ENCODE measurements at regions not wholly inside any gene's neighbourhood (a gene's known extent, or its start where the extent isn't known, plus 50 kb on each side); places are given as distances from the start of the nearest gene placed in this dataset.

DNA sequence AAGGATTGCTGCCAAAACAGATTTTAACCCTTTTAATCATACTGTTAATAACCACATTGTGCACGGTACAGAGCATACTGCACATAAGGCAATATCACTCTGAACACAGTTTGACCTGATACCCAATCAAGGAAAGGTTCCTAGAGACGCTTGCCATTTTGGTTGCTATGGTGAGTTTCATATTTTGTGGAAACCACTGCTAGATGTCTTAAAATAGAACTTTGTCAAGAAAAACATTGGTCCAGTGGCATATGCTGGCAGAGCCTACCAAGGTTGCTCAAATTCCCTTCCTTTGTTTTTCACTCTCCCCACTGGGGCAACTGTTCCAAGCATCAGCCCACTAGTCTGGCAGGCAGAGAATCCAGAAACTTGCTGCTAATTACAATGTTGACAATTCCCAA, 114.8 kb upstream of the DPYD start:
- no peak for DNase-seq (ENCODE audit: low read depth in 2 of 2)

DNA sequence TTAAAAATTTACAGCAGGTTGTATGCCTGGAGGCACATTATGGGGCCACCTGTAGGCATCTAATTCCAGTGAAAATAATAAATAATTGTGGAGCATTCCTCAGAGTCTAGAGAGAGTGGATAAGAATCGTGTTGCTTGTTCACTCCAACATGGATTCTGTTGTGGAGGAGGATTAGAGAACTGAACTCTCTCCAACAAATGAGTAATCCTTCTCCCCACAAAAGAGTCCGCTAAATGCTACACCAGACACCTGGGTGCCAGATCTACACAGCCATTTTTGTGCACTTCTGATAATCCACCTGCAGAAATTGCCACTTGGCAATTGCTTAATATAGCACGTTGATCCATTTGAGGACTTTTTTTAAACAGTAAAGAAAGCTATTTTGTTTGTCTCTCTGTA, 113.7 kb upstream of the DPYD start:
- DNase-seq (ENCODE audit: low read depth in 2 of 2): no peak

- no peak for DNase-seq (ENCODE audit: low read depth in 2 of 2)
These were observed 112.1 kb upstream of the DPYD start for GRCh38 chr1:98032958-98033357.

- no peak for DNase-seq (ENCODE audit: low read depth in 2 of 2)
These were observed 110.1 kb upstream of the DPYD start for GRCh38 chr1:98030976-98031375.

DNA sequence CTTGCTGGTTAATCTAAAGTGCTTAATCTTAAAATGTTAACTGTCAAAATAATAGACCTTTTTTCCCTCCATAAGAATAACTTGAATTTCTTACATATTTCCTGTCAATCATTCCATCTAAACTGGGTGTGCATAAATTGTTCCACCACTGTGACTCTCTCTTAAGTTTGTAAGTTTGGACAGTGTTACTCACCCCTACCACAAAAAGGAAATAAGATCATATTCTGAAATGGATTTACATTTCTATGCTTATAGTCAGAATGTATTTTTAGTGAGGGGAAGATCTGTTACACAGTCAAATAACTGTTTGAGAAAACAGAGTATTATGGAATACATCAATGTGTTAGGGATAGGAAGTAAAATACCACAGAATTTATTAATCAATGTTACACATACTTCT, 109.6 kb upstream of the DPYD start:
- DNase-seq (ENCODE audit: low read depth in 2 of 2): no peak

DNA sequence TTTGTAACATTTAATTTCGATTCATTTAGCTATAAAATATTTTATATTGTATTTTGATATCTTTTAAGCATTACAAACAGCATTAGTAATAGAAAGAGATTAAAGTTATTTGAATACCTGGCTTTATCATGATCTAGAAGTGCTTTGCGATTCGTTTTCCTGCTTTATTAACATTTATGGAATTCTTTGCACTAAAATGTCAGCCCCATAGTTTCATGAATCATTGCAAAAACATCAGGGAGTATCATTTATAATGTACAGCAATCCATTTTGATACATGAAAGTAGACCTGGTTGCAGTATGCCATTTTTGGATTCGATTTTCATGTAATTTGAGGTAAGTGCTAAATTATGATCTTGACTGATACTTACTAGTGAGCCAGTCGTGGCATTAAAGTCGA, 108.0 kb upstream of the DPYD start:
- DNase-seq (ENCODE audit: low read depth in 2 of 2): no peak

- no peak for DNase-seq (ENCODE audit: low read depth in 2 of 2)
These were observed 106.4 kb upstream of the DPYD start for GRCh38 chr1:98027103-98027705.

- no peak for DNase-seq (ENCODE audit: low read depth in 2 of 2)
These were observed 105.0 kb upstream of the DPYD start for GRCh38 chr1:98025858-98026257.

- no peak for DNase-seq (ENCODE audit: low read depth in 2 of 2)
These were observed 100.3 kb upstream of the DPYD start for GRCh38 chr1:98021126-98021525.

DNA sequence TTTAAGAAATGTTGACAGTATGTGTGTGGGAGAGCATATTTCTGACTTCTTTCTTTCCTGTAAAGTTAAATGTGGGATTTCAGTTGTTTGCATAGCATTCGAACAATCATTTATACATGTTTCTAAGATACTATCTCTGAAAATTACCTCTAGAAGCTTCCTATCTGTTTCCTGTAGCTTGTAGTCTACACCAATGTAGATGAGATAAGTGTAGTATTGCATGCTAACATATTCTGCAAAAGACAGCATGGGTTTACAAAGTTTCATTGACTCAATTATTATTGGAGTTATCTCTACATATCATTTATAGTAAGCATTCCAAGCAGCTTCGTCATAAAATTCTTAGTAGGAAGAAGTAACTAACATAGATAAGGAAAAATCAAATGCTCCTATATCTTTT, 98.9 kb upstream of the DPYD start:
- DNase-seq (ENCODE audit: low read depth in 2 of 2): no peak

DNA sequence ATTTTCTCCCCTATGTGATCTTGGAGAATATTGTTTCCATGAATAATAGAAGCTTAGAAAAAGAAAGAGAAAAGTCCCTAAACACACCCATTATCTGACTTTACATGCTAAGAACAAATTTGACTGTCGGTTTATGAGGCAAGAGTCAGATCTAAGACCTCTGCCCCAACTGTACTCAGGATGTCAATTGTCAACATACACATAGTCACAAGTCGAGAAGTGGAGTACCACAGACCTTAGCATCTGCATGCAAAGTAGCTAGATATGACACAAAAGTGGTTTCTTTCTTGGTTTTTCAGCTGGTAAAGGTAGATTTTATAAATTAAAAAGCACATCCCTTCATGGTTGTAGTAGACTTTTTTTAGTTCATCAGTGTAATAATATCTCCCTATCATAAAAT, 97.2 kb upstream of the DPYD start:
- no peak for DNase-seq (ENCODE audit: low read depth in 2 of 2)

GRCh38 chr1:98017184-98017583, 96.3 kb upstream of the DPYD start:
- DNase-seq (ENCODE audit: low read depth in 2 of 2): no peak

GRCh38 chr1:98008373-98008772, 87.5 kb upstream of the DPYD start:
- DNase-seq (ENCODE audit: low read depth in 2 of 2): no peak

DNA sequence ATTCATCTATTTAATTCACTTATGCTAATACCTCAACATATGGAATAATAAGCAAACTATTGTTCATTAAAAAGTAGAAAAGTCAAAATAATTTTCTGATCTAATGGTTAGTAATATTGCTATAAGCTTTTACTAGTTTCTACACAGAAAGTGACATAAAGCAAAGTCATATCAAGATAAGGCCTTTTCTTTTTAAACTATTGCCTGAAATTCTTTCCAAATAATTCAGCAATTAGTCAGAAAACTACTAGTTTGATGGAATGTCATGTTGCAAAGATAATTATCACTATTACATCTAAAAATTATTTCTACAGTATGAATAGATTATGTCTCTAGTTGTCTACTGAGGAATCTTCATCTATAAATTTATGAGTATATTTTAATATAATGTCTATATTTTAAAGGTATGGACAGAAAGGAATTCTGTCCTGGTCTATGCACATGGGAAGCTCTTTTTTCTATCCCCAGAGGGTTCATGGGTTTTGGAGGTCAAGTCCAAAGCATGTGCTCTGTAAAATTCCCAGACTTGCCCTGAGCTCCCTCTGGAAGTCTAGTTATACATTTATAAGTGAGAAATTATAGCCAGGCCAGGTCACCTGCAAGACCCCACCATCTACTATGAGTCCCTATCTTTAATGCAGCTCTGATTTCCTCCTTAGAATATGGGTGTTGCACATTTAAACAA, 84.6 kb upstream of the DPYD start:
- no peak for DNase-seq (ENCODE audit: low read depth in 2 of 2)

- DNase-seq (ENCODE audit: low read depth in 2 of 2): no peak
These were observed 82.6 kb upstream of the DPYD start for GRCh38 chr1:98003442-98003841.

GRCh38 chr1:98002288-98002687, 81.5 kb upstream of the DPYD start:
- no peak for DNase-seq (ENCODE audit: low read depth in 2 of 2)

DNA sequence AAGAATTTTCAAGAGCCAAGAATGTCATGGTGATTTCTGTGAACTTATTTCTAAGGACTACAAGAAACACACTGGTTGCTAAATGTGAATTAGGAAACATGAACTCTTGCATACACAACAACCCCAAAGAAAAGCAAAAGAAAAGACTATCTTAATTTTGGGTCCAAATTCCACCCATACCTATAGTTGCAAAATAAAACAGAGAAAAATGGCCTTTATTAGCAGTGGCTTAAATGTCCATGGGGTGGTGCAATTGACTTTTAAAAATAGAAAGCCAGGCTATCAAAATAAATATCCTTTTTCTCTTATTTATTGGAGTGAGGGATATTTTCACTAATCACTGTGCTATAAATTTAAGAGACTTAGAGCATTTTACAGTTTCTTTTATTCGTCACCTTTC, 80.9 kb upstream of the DPYD start:
- DNase-seq (ENCODE audit: low read depth in 2 of 2): no peak

- DNase-seq (ENCODE audit: low read depth in 2 of 2): no peak
These were observed 78.5 kb upstream of the DPYD start for GRCh38 chr1:97999320-97999719.

DNA sequence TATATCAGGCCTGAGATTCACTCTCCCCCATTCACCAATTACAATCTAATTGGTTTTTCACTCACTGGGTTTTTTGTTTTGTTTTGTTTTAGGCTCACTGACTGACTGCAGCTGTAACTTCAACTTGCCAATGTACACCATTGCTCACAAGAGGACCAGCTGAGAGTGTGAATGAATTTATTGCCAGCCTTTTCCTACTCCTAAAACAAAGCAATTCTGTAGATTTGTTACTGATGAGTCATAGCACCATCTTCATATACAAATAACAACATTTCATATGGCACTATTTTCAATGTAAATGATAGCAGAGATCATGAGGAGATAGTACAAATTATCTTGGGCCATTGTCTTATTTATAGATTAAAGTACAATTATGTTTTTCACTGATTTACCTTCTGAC, 76.0 kb upstream of the DPYD start:
- DNase-seq (ENCODE audit: low read depth in 2 of 2): no peak

- DNase-seq (ENCODE audit: low read depth in 2 of 2): no peak
These were observed 68.4 kb upstream of the DPYD start for GRCh38 chr1:97989094-97989680.

DNA sequence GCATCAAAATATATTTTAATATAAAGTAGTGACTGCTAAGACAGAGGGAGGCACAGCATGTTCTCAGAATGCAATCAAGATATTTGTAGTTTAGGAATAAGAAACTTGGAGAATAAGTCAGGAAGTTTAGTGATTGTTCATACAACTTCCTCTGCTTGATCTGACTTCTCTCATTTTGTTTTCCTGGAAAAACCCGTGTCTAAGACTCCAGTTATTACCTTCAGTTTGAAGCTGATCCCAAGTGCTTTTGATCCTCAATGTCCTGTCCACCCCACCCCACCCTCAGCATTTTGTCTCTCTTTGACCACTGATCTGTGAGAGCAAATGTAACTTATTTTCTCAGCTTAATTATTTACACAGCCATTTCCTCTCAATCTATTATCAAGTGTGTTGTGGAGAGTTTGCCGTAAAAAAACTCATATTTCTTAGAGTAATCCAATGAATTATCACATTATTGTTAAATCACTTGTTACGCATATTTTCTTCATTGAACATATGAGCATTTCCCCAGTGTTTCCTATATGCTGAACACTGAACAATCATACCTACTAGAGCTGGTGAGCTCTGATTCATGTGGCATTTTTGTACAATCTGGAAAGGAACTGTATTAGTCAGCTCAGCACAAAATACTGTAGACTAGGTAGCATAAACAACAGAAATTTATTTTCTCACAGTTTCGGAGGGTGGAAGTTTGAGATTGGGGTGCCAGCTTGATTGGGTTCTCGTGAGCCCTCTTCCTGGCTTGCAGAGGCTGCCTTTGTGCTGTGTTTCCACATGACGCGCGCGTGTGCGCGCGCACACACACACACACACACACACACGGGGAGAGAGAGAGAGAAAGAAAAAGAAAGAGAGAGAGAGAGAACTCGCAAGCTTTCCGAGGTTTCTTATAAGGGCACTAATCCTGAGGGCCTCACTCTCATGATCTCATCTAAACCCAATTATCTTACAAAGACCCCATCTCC, 65.5 kb upstream of the DPYD start:
- no peak for DNase-seq (ENCODE audit: low read depth in 2 of 2)

GRCh38 chr1:97983126-97983525, 62.3 kb upstream of the DPYD start:
- no peak for DNase-seq (ENCODE audit: low read depth in 2 of 2)
